ENCODE measurements at regions not wholly inside any gene's neighbourhood (a gene's known extent, or its start where the extent isn't known, plus 50 kb on each side); places are given as distances from the start of the nearest gene placed in this dataset.
"Not testable (repeated sequence)": the region's sequence is repeated elsewhere in the genome, so short reads cannot be mapped to it uniquely, and the experiment has no call there.

DNA sequence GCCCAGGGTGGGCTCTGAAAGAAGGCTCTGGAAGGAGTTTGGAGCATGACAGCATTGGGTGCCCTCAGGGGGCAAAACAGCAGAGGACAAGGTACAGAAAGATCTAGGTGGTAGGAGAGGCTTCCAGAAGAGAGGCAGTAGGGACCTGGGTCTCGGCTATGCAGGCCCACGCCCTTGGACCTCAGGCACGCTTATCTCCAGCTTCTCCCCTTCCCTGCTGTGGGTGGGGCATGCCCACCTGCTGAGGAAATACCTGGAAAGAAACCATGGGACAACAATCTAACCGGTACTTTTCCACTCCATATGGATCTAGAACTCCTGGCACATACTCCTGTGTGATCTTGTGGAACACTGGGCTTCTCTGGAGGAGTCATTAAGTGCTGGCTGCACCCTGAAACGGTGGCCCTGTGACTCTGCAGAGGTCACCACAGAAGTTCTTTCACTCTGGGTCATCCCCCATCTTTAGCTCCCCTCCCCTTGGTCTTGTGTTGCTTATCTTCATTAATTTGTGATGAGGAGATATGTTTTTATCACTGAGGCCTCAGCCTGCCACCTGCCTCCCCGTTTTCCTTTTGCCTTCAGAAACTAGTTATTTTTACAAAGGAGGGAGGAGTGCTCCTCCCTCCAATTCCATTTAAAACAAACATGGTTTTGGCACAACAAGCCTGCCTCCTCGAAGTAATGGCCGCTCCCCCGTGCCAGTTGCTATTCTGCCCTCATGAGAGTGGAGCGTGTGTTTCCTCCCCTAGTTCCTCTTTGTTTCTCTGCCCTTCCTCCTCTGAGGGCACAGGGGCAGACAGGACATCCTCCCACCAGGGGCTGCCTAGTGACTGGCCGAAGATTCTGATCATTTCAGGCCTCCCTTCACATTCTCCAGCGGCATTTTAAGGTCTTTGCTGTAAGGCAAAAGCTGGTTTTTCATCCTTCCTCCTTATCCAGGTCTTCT, 78.0 kb upstream of the ATP5PO start:
- no peak overlapping the region for H3K4me2 ChIP-seq
- ChIA-PET POLR2A (no interaction called here), CTCF (interaction anchor here (0.6 to 1.6 kb wide), 3 partner anchors 20 to 70 kb away, joined by 3 read pairs; no protein-coding TSS in a partner anchor)
- DNase-seq (ENCODE audit: low read depth in 1 of 2, low spot score in 1 of 2) (no peak), FAIRE-seq (no peak), ATAC-seq (no peak)
- 47% methylated on average over 12 of the region's 12 CpGs for WGBS (ENCODE audit: missing lambda C conversion rate)
- no peak overlapping the region for H3K4me3 ChIP-seq
- H3K4me1 ChIP-seq, result no peaks in the 10 kb centered on the region
- H3K27ac ChIP-seq, result no peak overlapping the region
- no peaks in the 10 kb centered on the region for H3K9me3 ChIP-seq
- no peak for TF ChIP-seq ZFP36 (IDR thresholded peaks at IDR 0.05; ENCODE audit: borderline replicate concordance, partially characterized antibody)
- TF ChIP-seq MAFK (IDR thresholded peaks at IDR 0.05; ENCODE audit: partially characterized antibody), result no peak
- TF ChIP-seq, protein P1, sequence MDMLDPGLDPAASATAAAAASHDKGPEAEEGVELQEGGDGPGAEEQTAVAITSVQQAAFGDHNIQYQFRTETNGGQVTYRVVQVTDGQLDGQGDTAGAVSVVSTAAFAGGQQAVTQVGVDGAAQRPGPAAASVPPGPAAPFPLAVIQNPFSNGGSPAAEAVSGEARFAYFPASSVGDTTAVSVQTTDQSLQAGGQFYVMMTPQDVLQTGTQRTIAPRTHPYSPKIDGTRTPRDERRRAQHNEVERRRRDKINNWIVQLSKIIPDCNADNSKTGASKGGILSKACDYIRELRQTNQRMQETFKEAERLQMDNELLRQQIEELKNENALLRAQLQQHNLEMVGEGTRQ (IDR thresholded peaks at IDR 0.05), result no peak
- no peak for TF ChIP-seq HES2 (IDR thresholded peaks at IDR 0.05)
- TF ChIP-seq KDM5A (IDR thresholded peaks at IDR 0.05), result no peak
- no peak for TF ChIP-seq MYC (IDR thresholded peaks at IDR 0.05; ENCODE audit: borderline replicate concordance, low read length)
- TF ChIP-seq ZC3H11A (IDR thresholded peaks at IDR 0.05), result no peak
- TF ChIP-seq PHF8 (IDR thresholded peaks at IDR 0.05; ENCODE audit: borderline replicate concordance, low read depth), result no peak
- TF ChIP-seq, protein P2, sequence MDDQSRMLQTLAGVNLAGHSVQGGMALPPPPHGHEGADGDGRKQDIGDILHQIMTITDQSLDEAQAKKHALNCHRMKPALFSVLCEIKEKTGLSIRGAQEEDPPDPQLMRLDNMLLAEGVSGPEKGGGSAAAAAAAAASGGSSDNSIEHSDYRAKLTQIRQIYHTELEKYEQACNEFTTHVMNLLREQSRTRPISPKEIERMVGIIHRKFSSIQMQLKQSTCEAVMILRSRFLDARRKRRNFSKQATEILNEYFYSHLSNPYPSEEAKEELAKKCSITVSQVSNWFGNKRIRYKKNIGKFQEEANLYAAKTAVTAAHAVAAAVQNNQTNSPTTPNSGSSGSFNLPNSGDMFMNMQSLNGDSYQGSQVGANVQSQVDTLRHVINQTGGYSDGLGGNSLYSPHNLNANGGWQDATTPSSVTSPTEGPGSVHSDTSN (IDR thresholded peaks at IDR 0.05), result no peak
- TF ChIP-seq FOXS1 (CRISPR knock-in tag; IDR thresholded peaks at IDR 0.05), result no peak
- TF ChIP-seq ZSCAN20 (CRISPR knock-in tag; IDR thresholded peaks at IDR 0.05), result no peak
- TF ChIP-seq NR3C1 (IDR thresholded peaks at IDR 0.05), result no peak
- no peak for TF ChIP-seq KDM1A (IDR thresholded peaks at IDR 0.05; ENCODE audit: low read depth)
- TF ChIP-seq RAD21 (conservative IDR thresholded peaks at IDR 0.05 in 1 of 2, IDR thresholded peaks at IDR 0.05 in 1 of 2), result no peak
- TF ChIP-seq GATA3 (IDR thresholded peaks at IDR 0.05; ENCODE audit: borderline replicate concordance), result no peak
- no peak for TF ChIP-seq HMGXB4 (CRISPR knock-in tag; IDR thresholded peaks at IDR 0.05; ENCODE audit: borderline replicate concordance)
- TF ChIP-seq ZNF302 (CRISPR knock-in tag; IDR thresholded peaks at IDR 0.05), result no peak
- TF ChIP-seq TFCP2L1 (CRISPR knock-in tag; IDR thresholded peaks at IDR 0.05), result no peak

DNA sequence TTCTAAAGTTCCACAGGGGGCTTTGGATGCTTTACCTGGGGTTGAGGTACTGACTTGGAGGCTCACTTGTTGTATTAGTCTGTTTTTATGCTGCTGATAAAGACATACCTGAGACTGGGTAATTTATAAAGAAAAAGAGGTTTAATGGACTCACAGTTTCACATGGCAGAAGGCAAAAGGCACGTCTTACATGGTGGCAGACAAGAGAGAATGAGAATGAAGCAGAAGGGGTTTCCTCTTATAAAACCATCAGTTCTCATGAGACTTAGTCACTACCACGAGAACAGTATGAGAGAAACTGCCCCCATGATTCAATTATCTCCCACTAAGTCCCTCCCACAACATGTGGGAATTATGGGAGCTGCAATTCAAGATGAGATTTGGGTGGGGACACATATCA, 76.8 kb upstream of the ATP5PO start:
- H3K9me3 ChIP-seq; H3K4me2 ChIP-seq; H3K4me1 ChIP-seq; FAIRE-seq; ATAC-seq; H3K27ac ChIP-seq; POLR2A ChIA-PET; H3K4me3 ChIP-seq; CTCF ChIA-PET; DNase-seq (ENCODE audit: low read depth in 1 of 2, low spot score in 1 of 2): not testable (repeated sequence)
- peak; percentile 35 for TF ChIP-seq ZFP36 (IDR thresholded peaks at IDR 0.05; ENCODE audit: borderline replicate concordance, partially characterized antibody)
- WGBS (ENCODE audit: missing lambda C conversion rate), result 28% methylated on average over 2 of the region's 2 CpGs

DNA sequence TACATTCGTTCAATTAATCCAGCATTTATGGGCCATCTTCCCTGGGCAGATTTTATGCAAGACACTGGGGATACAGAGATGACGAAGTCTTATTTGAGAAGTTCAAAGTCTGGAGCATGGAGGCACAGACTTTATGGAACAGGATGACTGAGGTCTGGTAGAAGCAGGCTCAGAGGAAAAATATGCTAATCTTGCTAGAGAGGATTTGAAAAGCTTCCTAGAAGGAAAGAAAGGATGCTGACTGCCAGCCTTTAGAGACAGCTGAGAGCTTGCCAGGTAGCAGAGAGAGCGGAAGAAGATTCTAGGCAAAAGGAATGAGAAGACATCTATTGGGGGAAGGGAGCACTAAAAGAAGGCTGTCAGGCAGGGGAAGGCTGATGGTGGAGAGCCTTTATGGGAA, 75.5 kb upstream of the ATP5PO start:
- Histone ChIP-seq H3K4me3 (no peak overlapping the region), H3K27ac (no peak overlapping the region), H3K4me2 (no peak overlapping the region), H3K4me1 (no peaks in the 10 kb centered on the region), H3K9me3 (no peaks in the 10 kb centered on the region)
- POLR2A ChIA-PET, result no interaction called here
- ATAC-seq, result no peak
- DNase-seq (ENCODE audit: low read depth in 1 of 2, low spot score in 1 of 2), result no peak
- 48% methylated on average over 3 of the region's 3 CpGs for WGBS (ENCODE audit: missing lambda C conversion rate)
- CTCF ChIA-PET, result no interaction called here
- no peak for FAIRE-seq
- no peak for TF ChIP-seq MAX (IDR thresholded peaks at IDR 0.05)
- no peak for TF ChIP-seq MYC (IDR thresholded peaks at IDR 0.05; ENCODE audit: borderline replicate concordance, low read length)
- no peak for TF ChIP-seq TFCP2L1 (CRISPR knock-in tag; IDR thresholded peaks at IDR 0.05)
- TF ChIP-seq, protein P3, sequence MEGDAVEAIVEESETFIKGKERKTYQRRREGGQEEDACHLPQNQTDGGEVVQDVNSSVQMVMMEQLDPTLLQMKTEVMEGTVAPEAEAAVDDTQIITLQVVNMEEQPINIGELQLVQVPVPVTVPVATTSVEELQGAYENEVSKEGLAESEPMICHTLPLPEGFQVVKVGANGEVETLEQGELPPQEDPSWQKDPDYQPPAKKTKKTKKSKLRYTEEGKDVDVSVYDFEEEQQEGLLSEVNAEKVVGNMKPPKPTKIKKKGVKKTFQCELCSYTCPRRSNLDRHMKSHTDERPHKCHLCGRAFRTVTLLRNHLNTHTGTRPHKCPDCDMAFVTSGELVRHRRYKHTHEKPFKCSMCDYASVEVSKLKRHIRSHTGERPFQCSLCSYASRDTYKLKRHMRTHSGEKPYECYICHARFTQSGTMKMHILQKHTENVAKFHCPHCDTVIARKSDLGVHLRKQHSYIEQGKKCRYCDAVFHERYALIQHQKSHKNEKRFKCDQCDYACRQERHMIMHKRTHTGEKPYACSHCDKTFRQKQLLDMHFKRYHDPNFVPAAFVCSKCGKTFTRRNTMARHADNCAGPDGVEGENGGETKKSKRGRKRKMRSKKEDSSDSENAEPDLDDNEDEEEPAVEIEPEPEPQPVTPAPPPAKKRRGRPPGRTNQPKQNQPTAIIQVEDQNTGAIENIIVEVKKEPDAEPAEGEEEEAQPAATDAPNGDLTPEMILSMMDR (IDR thresholded peaks at IDR 0.05), result no peak
- TF ChIP-seq ESRRA (IDR thresholded peaks at IDR 0.05; ENCODE audit: borderline replicate concordance, low read length), result no peak
- TF ChIP-seq HEYL (CRISPR knock-in tag; IDR thresholded peaks at IDR 0.05), result no peak
- no peak for TF ChIP-seq ZC3H11A (IDR thresholded peaks at IDR 0.05)
- TF ChIP-seq CEBPB (IDR thresholded peaks at IDR 0.05), result no peak
- TF ChIP-seq BCL3 (IDR thresholded peaks at IDR 0.05), result no peak
- no peak for TF ChIP-seq HOXA7 (CRISPR knock-in tag; IDR thresholded peaks at IDR 0.05)
- no peak for TF ChIP-seq TP53 (CRISPR knock-in tag; IDR thresholded peaks at IDR 0.05)
